Heart left ventricle (tissue), 16 donors: ENCODE measurements at regions not wholly inside any gene's neighbourhood (a gene's known extent, or its start where the extent isn't known, plus 50 kb on each side); places are given as distances from the start of the nearest gene placed in this dataset.

ENCODE experiments used
- ATAC-seq, 4 donors: fragments of 200-7000 bp; cut with Tn5 transposase; one replicate each; pipeline ENCODE4 v1.9.1; 2020 to 2022; ENCODE audit warnings: moderate library complexity in 4 of 4, mild to moderate bottlenecking in 3 of 4, moderate number of reproducible peaks in 1 of 4
- DNase-seq, 5 donors: peaks; one replicate each; pipeline ENCODE4 v3.0.0-alpha.2; 2020
- H3K27ac ChIP-seq, 12 donors: fragments of 200-600 bp; sonication (generic) in 4 of 12; one replicate each; pipeline versions ENCODE4 v1.5.0 to v1.8.0; 2016 to 2022; ENCODE audit warnings: mild to moderate bottlenecking in 2 of 12
- H3K27me3 ChIP-seq, 9 donors: fragments of 200-600 bp; sonication (generic) in 2 of 9; one replicate each; pipeline versions ENCODE4 v1.5.1 to v1.8.0; 2016 to 2022; ENCODE audit warnings: mild to moderate bottlenecking in 3 of 9
- H3K36me3 ChIP-seq, 9 donors: fragments of 200-600 bp; sonication (generic) in 2 of 9; one replicate each; pipeline versions ENCODE4 v1.5.0 to v1.8.0; 2018 to 2022; ENCODE audit warnings: mild to moderate bottlenecking in 2 of 9
- H3K4me1 ChIP-seq, 12 donors: fragments of 200-600 bp; sonication (generic) in 4 of 12; one replicate each; pipeline versions ENCODE4 v1.5.0 to v1.8.0; 2016 to 2022; ENCODE audit warnings: mild to moderate bottlenecking in 3 of 12
- H3K4me3 ChIP-seq, 12 donors: fragments of 200-600 bp; sonication (generic) in 4 of 12; one replicate each; pipeline versions ENCODE4 v1.5.0 to v1.8.0; 2017 to 2022; ENCODE audit warnings: mild to moderate bottlenecking in 9 of 12, moderate library complexity in 4 of 12
- H3K9me3 ChIP-seq, 12 donors: fragments of 200-600 bp; sonication (generic) in 4 of 12; one replicate each; pipeline versions ENCODE4 v1.5.0 to v1.8.0; 2016 to 2022; ENCODE audit warnings: mild to moderate bottlenecking in 1 of 12
- POLR2A ChIP-seq, 2 donors: fragments of 450-650 bp; IDR thresholded peaks; one replicate each; pipeline ENCODE4 v1.6.1; 2017; ENCODE audit warnings: antibody characterized with exemption in 2 of 2, mild to moderate bottlenecking in 2 of 2, moderate library complexity in 2 of 2
- WGBS, 4 donors: extraction: QIAGEN DNeasy Blood & Tissue Kit in 2 of 4; methylation state at CpG; one replicate each; pipeline versions ENCODE4 v1.1.5 to v1.1.7; 2013 to 2018; 5-methylcytosine and 5-hydroxymethylcytosine counted together
- intact Hi-C, 10 donors: fragments of 100-400 bp; cut with DNase I; formaldehyde crosslinking; loops; one replicate each; pipeline versions ENCODE4 v1.11.1 to v1.14.2; 2022
- TF ChIP-seq, protein P1 (sequence below), 12 donors: fragments of 200-600 bp; sonication (generic) in 4 of 12; IDR thresholded peaks; one replicate each; pipeline versions ENCODE4 v1.5.0 to v1.8.0; 2018 to 2022; ENCODE audit warnings: antibody characterized with exemption in 12 of 12, mild to moderate bottlenecking in 5 of 12
- donor health status: ischemic (EF 13 %, LVEDD 7.1; RV severe dilation, severe dysfunction).
- donor health status: healthy with polysubstance abuse.
- donor health status: DM: no; HTN: yes; CAD: no.
- donor health status: DM: no; HTN: no; CAD: no.
- donor health status: ischemic (EF 25% LVEDD 6.9; RV normal size, moderate dysfunction).
- donor health status: ischemic (EF 25% LVEDD 5.7; RV mildly dilated, moderate dysfunction).
- donor health status: healthy.
- donor health status: DM: yes; HTN: yes; CAD: no.
- donor health status: ischemic (EF 35%, LVEDD 5.7; RV mildly dilated, moderate dysfunction).
- donor health status: nonischemic (EF 11% LVEDD 7.7; RV severe dilation, severe dysfunction).
- donor health status: DM: yes; HTN: yes; CAD: no.
- donor health status: PGD.
- donor health status: ischemic (EF 29% LVEDD 5.4; RV normal size, mild dysfunction).
- donor health status: nonischemic (EF 23%, LVEDD 6.1; RV moderate dilation, normal function).

DNA sequence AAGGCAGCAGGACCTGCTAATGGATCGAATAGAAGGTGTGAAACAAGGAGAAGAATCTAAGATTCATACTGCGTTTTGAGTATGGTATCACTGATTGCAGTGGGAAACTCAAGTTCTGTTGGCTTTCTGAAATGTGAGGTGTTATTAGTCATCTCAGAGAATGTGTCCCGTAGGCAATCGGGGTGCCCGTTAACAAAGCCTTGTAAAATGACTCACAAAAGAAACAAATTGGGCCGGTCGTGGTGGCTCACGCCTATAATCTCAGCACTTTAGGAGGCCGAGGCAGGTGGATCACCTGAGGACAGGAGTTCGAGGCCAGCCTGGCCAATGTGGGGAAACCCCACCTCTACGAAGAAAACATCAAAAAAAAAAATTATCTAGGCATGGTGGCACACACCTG, 118.2 kb upstream of the C7orf33 start:
- no peaks in the 10 kb centered on the region for H3K36me3 ChIP-seq
- H3K9me3 ChIP-seq: no peaks in the 10 kb centered on the region
- no peak overlapping the region for H3K27ac ChIP-seq
- no peak overlapping the region for H3K4me3 ChIP-seq
- DNase-seq (no peak), ATAC-seq (no peak)
- no peaks in the 10 kb centered on the region for H3K4me1 ChIP-seq
- intact Hi-C loops: loop anchor here in 1 of 10 donors (10.0 kb wide), 1 partner anchor 188 kb away; no protein-coding TSS in a partner anchor
- peaks cover 0 to 9% (median 0%) of the 10 kb centered on the region in 9 donors for H3K27me3 ChIP-seq
- TF ChIP-seq, protein P1, sequence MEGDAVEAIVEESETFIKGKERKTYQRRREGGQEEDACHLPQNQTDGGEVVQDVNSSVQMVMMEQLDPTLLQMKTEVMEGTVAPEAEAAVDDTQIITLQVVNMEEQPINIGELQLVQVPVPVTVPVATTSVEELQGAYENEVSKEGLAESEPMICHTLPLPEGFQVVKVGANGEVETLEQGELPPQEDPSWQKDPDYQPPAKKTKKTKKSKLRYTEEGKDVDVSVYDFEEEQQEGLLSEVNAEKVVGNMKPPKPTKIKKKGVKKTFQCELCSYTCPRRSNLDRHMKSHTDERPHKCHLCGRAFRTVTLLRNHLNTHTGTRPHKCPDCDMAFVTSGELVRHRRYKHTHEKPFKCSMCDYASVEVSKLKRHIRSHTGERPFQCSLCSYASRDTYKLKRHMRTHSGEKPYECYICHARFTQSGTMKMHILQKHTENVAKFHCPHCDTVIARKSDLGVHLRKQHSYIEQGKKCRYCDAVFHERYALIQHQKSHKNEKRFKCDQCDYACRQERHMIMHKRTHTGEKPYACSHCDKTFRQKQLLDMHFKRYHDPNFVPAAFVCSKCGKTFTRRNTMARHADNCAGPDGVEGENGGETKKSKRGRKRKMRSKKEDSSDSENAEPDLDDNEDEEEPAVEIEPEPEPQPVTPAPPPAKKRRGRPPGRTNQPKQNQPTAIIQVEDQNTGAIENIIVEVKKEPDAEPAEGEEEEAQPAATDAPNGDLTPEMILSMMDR (IDR thresholded peaks at IDR 0.05): no peak
- TF ChIP-seq POLR2A (IDR thresholded peaks at IDR 0.05): no peak
- 90 to 93% (median 91%) methylated on average over 11 of the region's 11 CpGs for WGBS, 4 donors

DNA sequence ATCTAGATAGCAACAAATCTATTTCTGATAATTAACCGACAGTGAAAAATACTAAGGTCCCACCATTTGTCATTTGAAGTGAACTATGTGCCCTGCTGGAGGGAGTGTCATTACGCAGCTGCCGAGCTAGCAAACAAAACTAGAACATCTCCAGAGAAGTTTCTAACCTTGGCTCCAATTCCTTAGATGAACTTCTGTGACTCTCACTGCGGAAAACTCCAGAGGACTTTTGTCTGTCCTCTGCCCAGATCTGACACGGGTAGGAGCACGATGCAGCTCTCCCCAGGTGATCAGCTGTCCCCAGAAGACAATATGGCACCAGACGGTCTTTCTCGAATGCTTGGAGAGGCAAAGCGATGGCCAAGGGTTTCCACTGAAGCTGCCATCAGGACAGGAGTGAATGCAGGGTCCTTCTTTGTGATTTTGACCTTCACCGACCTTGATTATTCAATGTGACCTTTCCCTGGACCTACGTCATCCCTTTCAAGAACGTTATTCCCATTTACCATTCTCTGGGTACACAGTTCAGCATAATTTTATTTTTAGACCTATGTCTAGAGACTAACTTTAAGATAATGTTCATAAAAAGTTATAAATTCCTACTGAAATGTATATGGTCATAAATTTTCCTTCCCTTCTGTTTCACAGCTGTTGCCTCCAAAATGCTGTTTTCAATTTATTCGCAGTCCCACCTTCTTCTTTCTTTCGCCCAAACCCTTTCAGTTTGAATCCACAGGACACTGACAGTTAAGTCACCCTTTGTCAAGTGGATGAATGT, 116.7 kb upstream of the C7orf33 start:
- peaks cover 0 to 9% (median 0%) of the 10 kb centered on the region in 9 donors for H3K27me3 ChIP-seq
- H3K4me1 ChIP-seq: no peaks in the 10 kb centered on the region
- DNase-seq: no peak
- H3K27ac ChIP-seq: no peak overlapping the region
- TF ChIP-seq POLR2A (IDR thresholded peaks at IDR 0.05): no peak
- TF ChIP-seq, protein P1 (IDR thresholded peaks at IDR 0.05): no peak
- 68 to 73% (median 72%) methylated on average over 14 of the region's 14 CpGs for WGBS, 4 donors
- no peaks in the 10 kb centered on the region for H3K36me3 ChIP-seq
- no peaks in the 10 kb centered on the region for H3K9me3 ChIP-seq
- intact Hi-C loops: loop anchor here in 1 of 10 donors (10.0 kb wide), 1 partner anchor 189 kb away; no protein-coding TSS in a partner anchor
- ATAC-seq: no peak
- no peak overlapping the region for H3K4me3 ChIP-seq

DNA sequence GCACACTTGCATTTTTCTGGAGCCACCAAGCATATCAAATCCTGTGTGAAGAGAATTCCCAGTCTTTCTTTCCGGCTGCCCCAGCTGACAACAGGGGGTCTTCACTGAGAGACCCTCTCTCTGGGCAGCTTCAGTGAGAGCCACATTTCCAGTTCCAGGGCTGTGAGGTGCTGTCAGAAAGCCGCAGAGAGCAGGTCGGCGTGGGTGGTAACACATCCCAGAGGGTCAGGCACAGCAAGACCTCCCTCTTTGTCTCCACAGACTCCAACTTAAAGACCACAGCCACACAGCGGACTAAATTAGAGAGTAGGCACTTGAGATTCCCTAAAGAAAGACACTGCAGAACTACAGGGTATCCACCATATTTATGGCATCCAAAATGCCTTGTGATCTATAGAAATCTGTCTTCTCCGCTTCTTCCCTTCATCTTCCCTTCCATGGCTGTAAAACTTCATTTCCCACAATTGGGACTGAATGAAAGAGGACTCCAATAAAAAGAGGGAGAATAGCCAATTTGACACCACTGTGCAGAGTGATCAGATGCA, 116.0 kb upstream of the C7orf33 start:
- no peaks in the 10 kb centered on the region for H3K9me3 ChIP-seq
- no peak for ATAC-seq

DNA sequence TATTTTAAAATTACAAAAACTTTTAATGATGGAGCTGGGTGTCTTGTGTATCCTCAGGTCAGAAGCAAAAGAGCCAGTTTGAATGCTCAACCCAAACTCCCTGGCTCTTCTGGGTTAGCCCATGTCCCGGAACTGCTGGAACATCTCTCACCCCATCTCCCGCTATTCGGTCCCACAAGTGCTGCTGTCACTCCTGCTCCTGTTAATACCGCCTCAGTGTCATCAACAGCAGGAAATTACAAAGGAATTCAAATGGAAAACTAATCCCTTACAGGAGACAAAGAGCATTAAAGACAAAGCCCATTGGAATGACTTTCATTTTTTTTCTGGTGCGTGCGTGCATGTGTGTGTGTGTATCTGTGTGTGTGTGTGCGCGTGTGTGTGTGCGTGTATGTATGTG, 112.0 kb upstream of the C7orf33 start:
- peaks cover 0 to 6% (median 0%) of the 10 kb centered on the region in 12 donors for H3K4me1 ChIP-seq
- intact Hi-C loops: loop anchor here in 1 of 10 donors (10.0 kb wide), 1 partner anchor 194 kb away; no protein-coding TSS in a partner anchor
- no peaks in the 10 kb centered on the region for H3K9me3 ChIP-seq
- H3K27ac ChIP-seq: no peak overlapping the region
- DNase-seq: no peak
- ATAC-seq: no peak
- no peaks in the 10 kb centered on the region for H3K36me3 ChIP-seq
- TF ChIP-seq, protein P1 (IDR thresholded peaks at IDR 0.05): no peak
- no peak for TF ChIP-seq POLR2A (IDR thresholded peaks at IDR 0.05)
- WGBS, 4 donors: 76 to 86% (median 81%) methylated on average over 9 of the region's 9 CpGs
- H3K27me3 ChIP-seq: peaks cover 0 to 8% (median 0%) of the 10 kb centered on the region in 9 donors
- no peak overlapping the region for H3K4me3 ChIP-seq

More for the DNA sequence above, 116.0 kb upstream of the C7orf33 start:
- 68 to 71% (median 69%) methylated on average over 6 of the region's 6 CpGs for WGBS, 4 donors
- peaks cover 0 to 9% (median 0%) of the 10 kb centered on the region in 9 donors for H3K27me3 ChIP-seq
- TF ChIP-seq, protein P1 (IDR thresholded peaks at IDR 0.05): no peak
- no peak for TF ChIP-seq POLR2A (IDR thresholded peaks at IDR 0.05)
- H3K27ac ChIP-seq: no peak overlapping the region
- no peaks in the 10 kb centered on the region for H3K36me3 ChIP-seq
- intact Hi-C loops: loop anchor here in 1 of 10 donors (10.0 kb wide), 1 partner anchor 190 kb away; no protein-coding TSS in a partner anchor
- no peaks in the 10 kb centered on the region for H3K4me1 ChIP-seq
- H3K4me3 ChIP-seq: no peak overlapping the region
- DNase-seq: no peak
